LNCAP (cell line): ENCODE measurements at regions not wholly inside any gene's neighbourhood (a gene's known extent, or its start where the extent isn't known, plus 50 kb on each side); places are given as distances from the start of the nearest gene placed in this dataset.

Source experiments
- TF ChIP-seq, protein P1 (sequence below): fragments of 450-650 bp; IDR thresholded peaks from 2 replicates; pipeline ENCODE4 v1.5.1; 2017; ENCODE audit warnings: mild to moderate bottlenecking

DNA sequence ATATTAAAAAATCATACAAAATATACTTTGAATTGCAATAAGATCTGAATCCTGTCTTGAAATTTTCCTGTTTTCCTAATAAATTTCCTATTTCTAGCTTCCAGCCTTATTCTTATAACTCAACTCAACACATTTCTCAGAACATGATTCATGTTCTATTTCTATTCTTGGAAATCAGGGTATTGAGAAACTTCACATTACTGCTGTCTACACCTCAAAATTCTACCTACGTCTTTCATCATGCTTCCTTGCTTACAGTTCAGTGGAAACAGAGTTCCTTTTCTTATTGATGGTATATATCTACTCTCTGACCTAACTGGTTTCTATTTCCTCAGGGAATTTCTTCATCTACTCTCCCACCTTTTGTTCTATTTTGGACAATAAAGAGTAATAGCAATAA lies 2139.0 kb downstream of the ARAP2 start:
- TF ChIP-seq, protein P1, sequence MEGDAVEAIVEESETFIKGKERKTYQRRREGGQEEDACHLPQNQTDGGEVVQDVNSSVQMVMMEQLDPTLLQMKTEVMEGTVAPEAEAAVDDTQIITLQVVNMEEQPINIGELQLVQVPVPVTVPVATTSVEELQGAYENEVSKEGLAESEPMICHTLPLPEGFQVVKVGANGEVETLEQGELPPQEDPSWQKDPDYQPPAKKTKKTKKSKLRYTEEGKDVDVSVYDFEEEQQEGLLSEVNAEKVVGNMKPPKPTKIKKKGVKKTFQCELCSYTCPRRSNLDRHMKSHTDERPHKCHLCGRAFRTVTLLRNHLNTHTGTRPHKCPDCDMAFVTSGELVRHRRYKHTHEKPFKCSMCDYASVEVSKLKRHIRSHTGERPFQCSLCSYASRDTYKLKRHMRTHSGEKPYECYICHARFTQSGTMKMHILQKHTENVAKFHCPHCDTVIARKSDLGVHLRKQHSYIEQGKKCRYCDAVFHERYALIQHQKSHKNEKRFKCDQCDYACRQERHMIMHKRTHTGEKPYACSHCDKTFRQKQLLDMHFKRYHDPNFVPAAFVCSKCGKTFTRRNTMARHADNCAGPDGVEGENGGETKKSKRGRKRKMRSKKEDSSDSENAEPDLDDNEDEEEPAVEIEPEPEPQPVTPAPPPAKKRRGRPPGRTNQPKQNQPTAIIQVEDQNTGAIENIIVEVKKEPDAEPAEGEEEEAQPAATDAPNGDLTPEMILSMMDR, result no peak

DNA sequence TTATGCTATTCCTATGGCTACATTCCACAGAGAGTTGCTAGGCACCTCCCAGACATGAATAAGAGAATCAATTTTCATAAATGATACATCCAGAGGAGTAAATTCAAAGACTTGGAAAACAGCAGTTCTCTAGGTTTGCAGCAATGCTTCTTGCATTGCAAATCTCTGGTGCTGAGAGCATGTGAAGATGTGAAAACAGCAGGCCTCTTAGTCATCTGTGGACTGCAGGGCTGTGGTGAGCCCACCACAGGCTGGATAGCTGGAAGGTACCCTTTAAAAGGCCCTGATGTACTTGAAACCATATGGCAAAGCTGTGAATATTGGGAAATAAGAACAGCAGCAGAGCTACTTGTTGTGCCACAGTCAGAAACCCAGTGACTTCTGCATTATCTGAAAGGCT lies 2135.9 kb downstream of the ARAP2 start:
- TF ChIP-seq, protein P1, result no peak

DNA sequence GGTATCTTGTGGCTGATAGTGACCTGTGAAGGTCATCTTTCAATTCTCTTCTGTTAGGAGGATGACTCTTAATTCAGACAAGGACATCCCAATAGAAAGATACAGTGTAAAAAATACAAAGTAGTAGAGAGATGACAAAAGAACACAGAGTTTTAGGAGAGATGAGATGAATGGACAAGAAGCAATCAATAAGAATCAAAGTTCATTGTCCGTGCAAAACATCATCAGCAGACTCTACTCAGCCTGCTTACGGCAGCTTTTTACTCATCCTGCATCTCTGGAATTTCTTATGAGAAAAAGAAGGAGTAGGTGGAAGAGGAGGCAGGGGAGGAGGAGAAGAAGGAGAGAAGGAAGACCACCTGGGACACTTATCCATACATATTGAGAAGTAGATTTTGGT lies 2131.7 kb downstream of the ARAP2 start:
- TF ChIP-seq, protein P1, result no peak

DNA sequence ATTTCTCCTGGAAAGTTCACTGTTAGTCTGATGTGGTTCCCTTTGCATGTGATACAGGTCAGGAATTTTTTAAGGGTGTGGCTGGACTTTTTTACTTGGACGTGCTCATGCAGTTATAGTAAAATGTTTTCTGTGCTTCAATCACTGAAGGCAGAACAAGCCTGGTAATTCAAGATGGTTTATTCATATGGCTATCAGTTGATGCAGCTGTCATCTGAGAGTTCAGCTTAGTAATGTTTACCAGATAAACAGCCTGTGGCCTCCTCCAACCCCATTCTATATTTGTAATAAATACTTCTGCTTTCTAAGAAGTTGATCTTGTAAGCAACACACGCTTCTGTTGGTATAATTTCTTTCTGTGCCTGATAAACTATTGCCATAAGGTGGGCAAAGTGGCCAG lies 2105.9 kb downstream of the ARAP2 start:
- TF ChIP-seq, protein P1, result no peak

DNA sequence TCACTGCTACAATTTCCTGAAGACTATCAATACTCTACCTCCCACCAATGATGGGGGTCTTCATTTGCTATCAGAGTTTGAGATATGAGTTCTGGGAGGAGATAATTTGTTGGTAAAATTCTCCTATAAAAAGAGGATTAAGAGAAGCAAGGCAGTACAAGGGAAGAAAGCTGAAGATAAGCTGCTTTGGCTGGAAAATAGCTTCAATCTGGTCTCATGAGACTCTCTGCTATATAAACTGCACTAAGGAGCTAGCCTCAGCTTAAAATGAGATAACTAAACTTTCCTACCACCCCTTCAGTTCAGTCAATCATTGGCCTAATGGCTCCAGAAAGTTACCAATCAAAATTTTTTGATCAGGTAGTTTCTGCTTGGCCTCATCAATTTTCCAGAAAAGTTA lies 2105.0 kb downstream of the ARAP2 start:
- TF ChIP-seq, protein P1, result no peak

DNA sequence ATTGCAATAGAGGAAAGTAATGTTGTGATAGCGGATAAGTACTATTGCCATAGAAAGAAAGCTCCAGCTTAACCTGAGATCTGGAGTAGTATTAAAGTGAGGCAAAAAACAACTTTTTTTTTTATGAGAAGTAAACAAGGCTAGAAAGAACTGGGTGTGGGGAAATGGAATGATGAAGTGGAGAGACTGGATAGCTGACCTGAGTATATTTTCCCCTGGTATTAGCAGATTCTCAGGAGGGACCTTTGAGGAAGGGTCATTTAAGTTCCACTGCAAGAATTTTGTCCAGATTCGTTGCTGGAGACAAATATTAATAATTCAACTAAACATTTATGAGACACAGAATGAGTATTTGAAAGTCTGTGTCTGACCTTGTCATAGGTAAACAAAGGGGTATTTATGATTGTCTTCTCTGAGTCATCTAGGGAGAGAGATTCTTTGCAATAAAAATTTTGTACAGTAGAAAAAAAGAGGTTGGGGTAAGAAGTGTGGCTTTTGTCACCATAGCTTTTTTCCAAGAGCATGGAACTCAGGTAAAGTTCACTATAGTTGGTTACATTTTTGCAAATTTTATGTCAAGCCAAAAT lies 2095.9 kb downstream of the ARAP2 start:
- TF ChIP-seq, protein P1, result no peak

DNA sequence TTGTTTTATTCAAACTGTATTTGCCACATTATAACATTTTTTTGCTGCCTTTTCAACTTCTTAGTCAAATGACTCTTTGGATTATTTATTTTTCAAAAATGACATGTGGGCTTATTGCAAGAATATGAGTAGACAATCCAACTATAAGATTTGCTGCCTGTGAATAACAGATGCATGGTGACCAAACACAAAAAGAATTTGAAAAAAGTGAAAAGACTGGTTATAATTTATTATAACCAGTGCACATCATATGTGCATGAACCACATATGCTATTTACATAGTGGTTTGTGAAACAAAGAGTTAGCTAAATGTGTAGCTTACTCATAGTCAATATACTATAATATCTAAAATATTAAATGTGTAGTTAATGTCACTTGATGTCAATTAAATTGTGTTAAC lies 2086.8 kb downstream of the ARAP2 start:
- TF ChIP-seq, protein P1, result no peak

DNA sequence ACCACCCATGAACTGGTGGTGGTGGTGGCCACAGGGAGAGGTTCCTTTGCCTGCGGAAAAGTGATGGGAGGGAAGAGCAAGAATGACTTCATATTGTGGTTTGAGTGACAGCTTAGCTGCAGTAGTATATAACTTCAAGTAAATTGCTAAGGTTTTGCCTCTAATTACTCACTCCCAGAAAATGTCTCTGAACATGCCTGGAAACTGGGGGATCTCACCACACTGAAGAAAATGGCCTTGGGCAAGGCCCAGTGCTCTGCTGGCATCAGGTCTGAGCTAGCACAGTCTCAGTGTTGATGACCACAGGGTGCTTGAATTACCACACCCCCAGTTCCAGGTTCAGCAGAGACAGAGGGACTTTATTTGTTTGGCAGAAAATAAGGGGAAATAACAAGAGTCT lies 2085.4 kb downstream of the ARAP2 start:
- TF ChIP-seq, protein P1, result no peak
